ENCODE measurements at regions not wholly inside any gene's neighbourhood (a gene's known extent, or its start where the extent isn't known, plus 50 kb on each side); places are given as distances from the start of the nearest gene placed in this dataset.
A peak's percentile ranks its signal among the peaks of the same experiment; 100 is the strongest.

GRCh38 chr6:14857001-14857400 is 388.9 kb upstream of the JARID2 start:
- H3K4me1 ChIP-seq (ENCODE audit: control insufficient read depth in 5 of 5, insufficient read depth in 5 of 5, low read length in 5 of 5) = no peaks in the 10 kb centered on the region
- WGBS, 2 donors = 91 to 92% methylated on average over 9 of the region's 9 CpGs
- H3K4me3 ChIP-seq = no peak overlapping the region
- H3K27me3 ChIP-seq (ENCODE audit: control insufficient read depth in 3 of 3, insufficient read depth in 3 of 3, low read length in 2 of 3) = no peaks in the 10 kb centered on the region
- ATAC-seq (ENCODE audit: insufficient read depth, low FRiP score) = no peak
- TF ChIP-seq CTCF (IDR thresholded peaks at IDR 0.05; ENCODE audit: control extremely low read depth, extremely low read depth) = no peak
- DNase-seq = no peak
- no peaks in the 10 kb centered on the region for H3K36me3 ChIP-seq (ENCODE audit: control insufficient read depth in 4 of 4, insufficient read depth in 4 of 4, low read length in 4 of 4)
- H3K27ac ChIP-seq (ENCODE audit: low read depth in 1 of 2, low read length in 1 of 2) = no peak overlapping the region
- no peaks in the 10 kb centered on the region for H3K9me3 ChIP-seq (ENCODE audit: control insufficient read depth in 4 of 4, insufficient read depth in 3 of 4, low read length in 3 of 4)
- H3K9ac ChIP-seq (ENCODE audit: insufficient read depth in 1 of 2, low read length in 2 of 2) = no peak overlapping the region

- no peaks in the 10 kb centered on the region for H3K9me3 ChIP-seq (ENCODE audit: control insufficient read depth in 4 of 4, insufficient read depth in 3 of 4, low read length in 3 of 4)
- no peaks in the 10 kb centered on the region for H3K4me1 ChIP-seq (ENCODE audit: control insufficient read depth in 5 of 5, insufficient read depth in 5 of 5, low read length in 5 of 5)
- H3K36me3 ChIP-seq (ENCODE audit: control insufficient read depth in 4 of 4, insufficient read depth in 4 of 4, low read length in 4 of 4) = no peaks in the 10 kb centered on the region
- H3K9ac ChIP-seq (ENCODE audit: insufficient read depth in 1 of 2, low read length in 2 of 2) = no peak overlapping the region
- H3K4me3 ChIP-seq = no peak overlapping the region
- no peak overlapping the region for H3K27ac ChIP-seq (ENCODE audit: low read depth in 1 of 2, low read length in 1 of 2)
- DNase-seq (no peak), ATAC-seq (ENCODE audit: insufficient read depth, low FRiP score) (no peak)
- TF ChIP-seq CTCF (IDR thresholded peaks at IDR 0.05; ENCODE audit: control extremely low read depth, extremely low read depth) = no peak
- no peaks in the 10 kb centered on the region for H3K27me3 ChIP-seq (ENCODE audit: control insufficient read depth in 3 of 3, insufficient read depth in 3 of 3, low read length in 2 of 3)
- WGBS, 2 donors = 28 to 60% methylated on average over 16 of the region's 16 CpGs
These were observed 388.4 kb upstream of the JARID2 start for GRCh38 chr6:14857501-14857900.

- TF ChIP-seq CTCF (IDR thresholded peaks at IDR 0.05; ENCODE audit: control extremely low read depth, extremely low read depth) = no peak
- Histone ChIP-seq H3K4me1 (ENCODE audit: control insufficient read depth in 5 of 5, insufficient read depth in 5 of 5, low read length in 5 of 5) (no peaks in the 10 kb centered on the region), H3K36me3 (ENCODE audit: control insufficient read depth in 4 of 4, insufficient read depth in 4 of 4, low read length in 4 of 4) (no peaks in the 10 kb centered on the region), H3K4me3 (no peak overlapping the region), H3K27me3 (ENCODE audit: control insufficient read depth in 3 of 3, insufficient read depth in 3 of 3, low read length in 2 of 3) (no peaks in the 10 kb centered on the region), H3K9ac (ENCODE audit: insufficient read depth in 1 of 2, low read length in 2 of 2) (no peak overlapping the region), H3K27ac (ENCODE audit: low read depth in 1 of 2, low read length in 1 of 2) (no peak overlapping the region), H3K9me3 (ENCODE audit: control insufficient read depth in 4 of 4, insufficient read depth in 3 of 4, low read length in 3 of 4) (no peaks in the 10 kb centered on the region)
- ATAC-seq (ENCODE audit: insufficient read depth, low FRiP score) (no peak), DNase-seq (no peak)
- WGBS, 2 donors = 86 to 92% methylated on average over 4 of the region's 4 CpGs
These were observed 387.1 kb upstream of the JARID2 start for GRCh38 chr6:14858808-14859207.

GRCh38 chr6:14860774-14861173 is 385.1 kb upstream of the JARID2 start:
- 81 to 87% methylated on average over 2 of the region's 2 CpGs for WGBS, 2 donors
- TF ChIP-seq CTCF (IDR thresholded peaks at IDR 0.05; ENCODE audit: control extremely low read depth, extremely low read depth) = no peak
- no peak overlapping the region for H3K9ac ChIP-seq (ENCODE audit: insufficient read depth in 1 of 2, low read length in 2 of 2)
- no peak overlapping the region for H3K27ac ChIP-seq (ENCODE audit: low read depth in 1 of 2, low read length in 1 of 2)
- no peaks in the 10 kb centered on the region for H3K27me3 ChIP-seq (ENCODE audit: control insufficient read depth in 3 of 3, insufficient read depth in 3 of 3, low read length in 2 of 3)
- no peak overlapping the region for H3K4me3 ChIP-seq
- H3K36me3 ChIP-seq (ENCODE audit: control insufficient read depth in 4 of 4, insufficient read depth in 4 of 4, low read length in 4 of 4) = no peaks in the 10 kb centered on the region
- DNase-seq = peak in 1 of 3 donors; percentile 15
- peaks cover 0 to 17% (median 0%) of the 10 kb centered on the region in 5 donors for H3K4me1 ChIP-seq (ENCODE audit: control insufficient read depth in 5 of 5, insufficient read depth in 5 of 5, low read length in 5 of 5)
- no peaks in the 10 kb centered on the region for H3K9me3 ChIP-seq (ENCODE audit: control insufficient read depth in 4 of 4, insufficient read depth in 3 of 4, low read length in 3 of 4)
- ATAC-seq (ENCODE audit: insufficient read depth, low FRiP score) = no peak
